NCI-H345 treated with DMSO at 0.1 percent for 48 hours (cell line): ENCODE measurements at regions not wholly inside any gene's neighbourhood (a gene's known extent, or its start where the extent isn't known, plus 50 kb on each side); places are given as distances from the start of the nearest gene placed in this dataset.
"Not testable (repeated sequence)": the region's sequence is repeated elsewhere in the genome, so short reads cannot be mapped to it uniquely, and the experiment has no call there.

Experiments used
- DNase-seq: peaks from one replicate; lab custom pipeline; 2025; ENCODE audit not compliant: unreplicated experiment; lab: John Stamatoyannopoulos, UW

GRCh38 chr2:208685929-208686328 is 279.3 kb downstream of the PTH2R start:
- not testable (repeated sequence) for DNase-seq

GRCh38 chr2:208686665-208687064 is 280.1 kb downstream of the PTH2R start:
- DNase-seq: no peak

GRCh38 chr2:208687720-208688119 is 281.1 kb downstream of the PTH2R start:
- DNase-seq: not testable (repeated sequence)

- no peak for DNase-seq
These were observed 291.5 kb downstream of the PTH2R start for GRCh38 chr2:208698114-208698513.

- no peak for DNase-seq
These were observed 301.9 kb downstream of the PTH2R start for GRCh38 chr2:208708486-208708885.

- no peak for DNase-seq
These were observed 305.0 kb downstream of the PTH2R start for GRCh38 chr2:208711598-208711997.

- peak; percentile 82 for DNase-seq
These were observed 306.6 kb downstream of the PTH2R start for GRCh38 chr2:208713066-208713745.

- DNase-seq: no peak
These were observed 312.2 kb downstream of the PTH2R start for GRCh38 chr2:208718828-208719227.

- DNase-seq: no peak
These were observed 316.1 kb downstream of the PTH2R start for GRCh38 chr2:208722731-208723130.

- DNase-seq: no peak
These were observed 318.7 kb downstream of the PTH2R start for GRCh38 chr2:208725280-208725679.

GRCh38 chr2:208726242-208726641 is 319.6 kb downstream of the PTH2R start:
- DNase-seq: no peak

- DNase-seq: not testable (repeated sequence)
These were observed 345.2 kb downstream of the PTH2R start for GRCh38 chr2:208751663-208752415.

- DNase-seq: no peak
These were observed 350.8 kb downstream of the PTH2R start for GRCh38 chr2:208757364-208757763.

GRCh38 chr2:208773074-208773473 is 366.5 kb downstream of the PTH2R start:
- not testable (repeated sequence) for DNase-seq

GRCh38 chr2:208781166-208781565 is 374.6 kb downstream of the PTH2R start:
- no peak for DNase-seq

- no peak for DNase-seq
These were observed 375.5 kb downstream of the PTH2R start for GRCh38 chr2:208782097-208782496.

GRCh38 chr2:208783184-208783583 is 376.6 kb downstream of the PTH2R start:
- DNase-seq: no peak

- DNase-seq: not testable (repeated sequence)
These were observed 378.2 kb downstream of the PTH2R start for GRCh38 chr2:208784774-208785173.

GRCh38 chr2:208791257-208791656 is 384.7 kb downstream of the PTH2R start:
- DNase-seq: no peak

GRCh38 chr2:208792766-208793165 is 386.2 kb downstream of the PTH2R start:
- DNase-seq: no peak

GRCh38 chr2:208793434-208793833 is 386.8 kb downstream of the PTH2R start:
- no peak for DNase-seq

GRCh38 chr2:208794288-208794975 is 387.8 kb downstream of the PTH2R start:
- no peak for DNase-seq
